ENCODE measurements at regions not wholly inside any gene's neighbourhood (a gene's known extent, or its start where the extent isn't known, plus 50 kb on each side); places are given as distances from the start of the nearest gene placed in this dataset.

- no peak overlapping the region for H3K4me2 ChIP-seq (ENCODE audit: low read length)
- TF ChIP-seq CTCF (IDR thresholded peaks at IDR 0.05; ENCODE audit: low read depth, low read length), result no peak
- no peak for TF ChIP-seq EZH2phosphoT487 (IDR thresholded peaks at IDR 0.05; ENCODE audit: low read depth)
- no peak overlapping the region for H3K27ac ChIP-seq (ENCODE audit: low read length)
- no peak overlapping the region for H3K4me3 ChIP-seq (ENCODE audit: low read length)
- H4K20me1 ChIP-seq (ENCODE audit: insufficient read depth, low read length), result no peaks in the 10 kb centered on the region
- no peaks in the 10 kb centered on the region for H3K79me2 ChIP-seq (ENCODE audit: low read length)
- no peaks in the 10 kb centered on the region for H3K27me3 ChIP-seq (ENCODE audit: low read depth, low read length)
- no peak overlapping the region for H2AFZ ChIP-seq (ENCODE audit: low read depth, low read length)
- no peak overlapping the region for H3K9ac ChIP-seq (ENCODE audit: low read length)
- H3K4me1 ChIP-seq (ENCODE audit: low read length), result no peaks in the 10 kb centered on the region
- no peaks in the 10 kb centered on the region for H3K36me3 ChIP-seq (replicated peaks; ENCODE audit: low read depth, low read length)
- peaks cover 26% of the 10 kb centered on the region; the same call in 1 of the 2 replicates for H3K9me3 ChIP-seq (ENCODE audit: insufficient read depth, low read length)
These were observed 133.1 kb downstream of the HFE start for GRCh38 chr6:26220145-26220970.

- Histone ChIP-seq H3K9ac (ENCODE audit: low read length) (no peak overlapping the region), H3K36me3 (replicated peaks; ENCODE audit: low read depth, low read length) (no peaks in the 10 kb centered on the region), H4K20me1 (ENCODE audit: insufficient read depth, low read length) (no peaks in the 10 kb centered on the region), H2AFZ (ENCODE audit: low read depth, low read length) (no peak overlapping the region), H3K4me2 (ENCODE audit: low read length) (no peak overlapping the region), H3K27me3 (ENCODE audit: low read depth, low read length) (no peaks in the 10 kb centered on the region), H3K27ac (ENCODE audit: low read length) (no peak overlapping the region), H3K4me1 (ENCODE audit: low read length) (no peaks in the 10 kb centered on the region), H3K9me3 (ENCODE audit: insufficient read depth, low read length) (peaks cover 19% of the 10 kb centered on the region; the same call in 1 of the 2 replicates), H3K79me2 (ENCODE audit: low read length) (no peaks in the 10 kb centered on the region), H3K4me3 (ENCODE audit: low read length) (no peak overlapping the region)
- no peak for TF ChIP-seq EZH2phosphoT487 (IDR thresholded peaks at IDR 0.05; ENCODE audit: low read depth)
- TF ChIP-seq CTCF (IDR thresholded peaks at IDR 0.05; ENCODE audit: low read depth, low read length), result no peak
These were observed 134.0 kb downstream of the HFE start for GRCh38 chr6:26221186-26221585.

- Histone ChIP-seq H3K27me3 (ENCODE audit: low read depth, low read length) (no peaks in the 10 kb centered on the region), H3K36me3 (replicated peaks; ENCODE audit: low read depth, low read length) (no peaks in the 10 kb centered on the region), H3K4me2 (ENCODE audit: low read length) (peak overlapping the region; percentile 62), H3K9me3 (ENCODE audit: insufficient read depth, low read length) (peaks cover 6% of the 10 kb centered on the region; the same call in 1 of the 2 replicates), H4K20me1 (ENCODE audit: insufficient read depth, low read length) (no peaks in the 10 kb centered on the region), H3K4me3 (ENCODE audit: low read length) (no peak overlapping the region), H3K27ac (ENCODE audit: low read length) (no peak overlapping the region), H3K9ac (ENCODE audit: low read length) (no peak overlapping the region), H3K4me1 (ENCODE audit: low read length) (no peaks in the 10 kb centered on the region), H3K79me2 (ENCODE audit: low read length) (no peaks in the 10 kb centered on the region), H2AFZ (ENCODE audit: low read depth, low read length) (no peak overlapping the region)
- TF ChIP-seq CTCF (IDR thresholded peaks at IDR 0.05; ENCODE audit: low read depth, low read length) (no peak), EZH2phosphoT487 (IDR thresholded peaks at IDR 0.05; ENCODE audit: low read depth) (no peak)
These were observed 135.3 kb downstream of the HFE start for GRCh38 chr6:26222571-26222970.

GRCh38 chr6:26223228-26223627, 136.0 kb downstream of the HFE start:
- no peaks in the 10 kb centered on the region for H3K27me3 ChIP-seq (ENCODE audit: low read depth, low read length)
- H3K79me2 ChIP-seq (ENCODE audit: low read length), result no peaks in the 10 kb centered on the region
- H4K20me1 ChIP-seq (ENCODE audit: insufficient read depth, low read length), result no peaks in the 10 kb centered on the region
- H3K9ac ChIP-seq (ENCODE audit: low read length), result peak overlapping the region; percentile 42; the same call in 1 of the 2 replicates
- peak overlapping the region; percentile 73 for H3K4me3 ChIP-seq (ENCODE audit: low read length)
- TF ChIP-seq EZH2phosphoT487 (IDR thresholded peaks at IDR 0.05; ENCODE audit: low read depth) (no peak), CTCF (IDR thresholded peaks at IDR 0.05; ENCODE audit: low read depth, low read length) (no peak)
- H3K27ac ChIP-seq (ENCODE audit: low read length), result no peak overlapping the region
- H2AFZ ChIP-seq (ENCODE audit: low read depth, low read length), result peak overlapping the region; percentile 64; the same call in 1 of the 2 replicates
- H3K9me3 ChIP-seq (ENCODE audit: insufficient read depth, low read length), result 0 out of 2 replicates have a peak, but pooled peaks cover 6% of the 10 kb centered on the region
- H3K4me1 ChIP-seq (ENCODE audit: low read length), result no peaks in the 10 kb centered on the region
- peak overlapping the region; percentile 62 for H3K4me2 ChIP-seq (ENCODE audit: low read length)
- H3K36me3 ChIP-seq (replicated peaks; ENCODE audit: low read depth, low read length), result no peaks in the 10 kb centered on the region
